CD1c-positive myeloid dendritic cell (primary cell): ENCODE measurements at regions not wholly inside any gene's neighbourhood (a gene's known extent, or its start where the extent isn't known, plus 50 kb on each side); places are given as distances from the start of the nearest gene placed in this dataset.
"Not testable (repeated sequence)": the region's sequence is repeated elsewhere in the genome, so short reads cannot be mapped to it uniquely, and the experiment has no call there.

Experiments
- DNase-seq: peaks from one replicate; pipeline ENCODE4 v3.0.0-alpha.2; 2016; ENCODE audit errors: extremely low spot score

DNA sequence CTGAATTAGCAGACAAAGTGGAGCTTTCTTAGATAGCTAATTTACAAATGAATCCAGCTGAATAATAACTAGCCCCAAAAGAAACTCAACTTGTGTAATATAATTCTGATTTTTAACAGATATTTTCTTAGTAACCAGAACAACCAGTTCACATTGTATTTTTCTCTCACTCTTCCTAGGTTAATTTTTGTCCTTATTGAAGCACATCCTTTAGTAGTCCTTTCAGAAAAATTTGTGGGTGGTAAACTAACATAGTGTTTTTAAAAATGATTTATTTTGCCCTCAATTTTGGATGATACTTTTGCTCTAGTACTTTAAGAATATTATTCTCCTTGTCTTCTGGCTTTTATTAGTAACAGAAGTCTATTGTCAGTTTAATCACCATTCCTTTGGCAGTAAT is 190.6 kb upstream of the SLC39A10 start:
- no peak for DNase-seq

DNA sequence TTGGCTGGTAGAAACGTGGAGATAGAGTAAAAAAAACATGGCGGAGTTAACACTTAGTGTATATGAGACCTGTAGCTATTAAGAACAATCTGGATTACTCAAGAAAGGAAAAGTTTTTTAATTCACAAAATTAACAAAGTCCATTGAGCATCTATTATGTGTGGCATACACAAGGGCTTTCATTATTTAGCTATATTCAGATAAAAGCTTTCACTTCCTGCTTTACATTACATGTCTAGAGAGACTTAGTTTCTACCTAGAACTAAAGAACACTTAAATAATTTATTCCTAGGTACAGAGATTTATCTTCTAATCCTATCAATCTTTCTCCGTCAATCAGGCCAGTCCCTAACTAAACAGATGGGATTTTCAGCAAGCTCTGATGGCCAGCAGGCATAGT is 196.0 kb upstream of the SLC39A10 start:
- DNase-seq: no peak

- no peak for DNase-seq
Measured at GRCh38 chr2:195458936-195459335, 198.1 kb upstream of the SLC39A10 start.

- no peak for DNase-seq
Measured at GRCh38 chr2:195457873-195458272, 199.2 kb upstream of the SLC39A10 start.

- DNase-seq: no peak
Measured at GRCh38 chr2:195456771-195457170, 200.3 kb upstream of the SLC39A10 start.

- peak; percentile 1 for DNase-seq
Measured at GRCh38 chr2:195451160-195451559, 205.9 kb upstream of the SLC39A10 start.

DNA sequence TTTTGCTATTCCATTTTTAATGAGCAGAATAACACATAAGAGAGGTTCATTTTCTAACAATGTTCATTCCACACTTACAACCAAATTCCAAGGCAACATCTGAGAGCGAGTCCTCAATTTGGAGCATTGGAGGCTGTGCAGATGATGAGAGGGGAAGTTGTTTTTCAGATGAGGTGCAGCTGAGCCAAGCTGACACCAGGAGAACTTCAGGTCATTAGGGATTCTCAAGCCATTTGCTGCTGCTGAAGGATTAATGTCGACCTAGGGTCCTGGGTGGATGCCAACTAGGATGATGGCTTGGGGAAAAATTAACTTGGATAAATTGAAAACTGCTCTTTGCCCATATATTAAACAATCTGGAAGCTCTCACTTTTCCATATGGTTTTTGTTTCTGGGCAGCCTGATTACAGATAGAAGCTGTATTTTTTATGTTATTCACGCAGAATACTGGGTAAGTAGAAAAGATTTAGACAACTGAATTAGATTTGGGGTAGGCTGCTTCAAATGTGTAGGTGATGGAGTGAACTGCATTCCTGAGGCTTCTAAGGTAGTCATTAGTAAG is 206.4 kb upstream of the SLC39A10 start:
- no peak for DNase-seq

- no peak for DNase-seq
Measured at GRCh38 chr2:195447323-195447975, 209.6 kb upstream of the SLC39A10 start.

GRCh38 chr2:195445639-195446038 is 211.4 kb upstream of the SLC39A10 start:
- no peak for DNase-seq

DNA sequence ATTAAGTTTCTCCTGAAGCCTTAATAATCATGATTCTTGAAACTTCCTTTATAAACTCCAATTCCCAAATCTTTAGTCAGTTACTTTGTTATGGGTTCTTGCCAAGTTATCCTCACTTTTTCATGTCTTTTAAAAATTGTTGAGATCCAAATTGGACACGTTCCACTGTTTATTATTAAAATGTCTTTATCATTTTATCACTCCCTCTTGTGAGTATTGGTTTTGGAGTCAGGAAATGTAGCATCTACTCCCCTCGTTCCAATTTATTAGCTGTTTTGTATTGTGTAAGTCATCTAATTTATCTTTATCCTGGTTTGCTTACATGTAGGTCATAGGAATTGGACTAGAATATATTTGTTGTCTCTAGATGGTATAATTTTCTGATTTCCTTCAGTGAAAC is 213.1 kb upstream of the SLC39A10 start:
- no peak for DNase-seq

DNA sequence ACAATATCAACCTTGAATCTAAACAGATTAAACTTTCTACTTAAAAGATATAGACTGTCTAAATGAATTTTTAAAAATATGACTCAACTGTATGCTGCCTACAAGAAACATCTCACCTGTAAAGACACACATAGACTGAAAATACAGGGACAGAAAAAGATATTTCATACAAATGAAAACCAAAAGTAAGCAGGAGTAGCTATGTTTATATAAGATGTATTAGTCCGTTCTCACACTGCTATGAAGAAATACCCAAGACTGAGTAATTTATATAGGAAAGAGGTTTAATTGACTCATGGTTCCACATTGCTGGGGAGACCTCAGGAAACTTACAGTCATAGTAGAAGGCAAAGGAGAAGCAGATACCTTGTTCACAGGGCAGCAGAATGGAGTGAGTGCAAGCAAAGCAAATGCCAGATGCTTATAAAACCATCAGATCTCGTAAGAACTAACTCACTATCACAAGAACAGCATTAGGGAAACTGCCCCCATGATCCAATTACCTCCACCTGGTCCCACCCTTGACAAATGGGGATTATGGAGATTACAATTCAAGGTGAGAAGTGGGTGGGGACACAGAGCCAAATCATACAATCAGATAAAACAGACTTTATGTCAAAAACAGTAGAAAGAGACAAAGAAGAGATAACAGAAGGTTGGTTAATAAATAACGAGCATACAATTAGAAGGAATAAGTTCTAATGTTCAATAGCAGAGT is 214.4 kb upstream of the SLC39A10 start:
- no peak for DNase-seq

DNA sequence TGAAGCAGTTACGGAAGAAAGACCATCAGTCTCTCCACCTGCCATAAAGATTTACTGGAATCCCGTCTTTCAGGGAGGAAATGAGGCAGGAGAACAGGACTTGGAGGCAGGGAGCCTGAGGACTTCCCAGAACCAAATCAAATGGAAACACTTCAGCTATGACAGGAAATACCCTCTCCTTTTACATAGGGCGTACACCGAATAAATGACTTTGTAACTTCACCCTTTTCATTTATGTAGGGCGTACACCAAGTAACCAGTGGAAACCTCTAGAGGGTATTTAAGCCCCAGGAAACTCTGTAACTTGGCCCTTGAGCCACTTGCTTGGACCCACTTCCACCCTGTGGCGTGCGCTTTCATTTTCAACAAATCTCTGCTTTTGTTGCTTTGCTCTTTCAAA is 218.3 kb upstream of the SLC39A10 start:
- no peak for DNase-seq

DNA sequence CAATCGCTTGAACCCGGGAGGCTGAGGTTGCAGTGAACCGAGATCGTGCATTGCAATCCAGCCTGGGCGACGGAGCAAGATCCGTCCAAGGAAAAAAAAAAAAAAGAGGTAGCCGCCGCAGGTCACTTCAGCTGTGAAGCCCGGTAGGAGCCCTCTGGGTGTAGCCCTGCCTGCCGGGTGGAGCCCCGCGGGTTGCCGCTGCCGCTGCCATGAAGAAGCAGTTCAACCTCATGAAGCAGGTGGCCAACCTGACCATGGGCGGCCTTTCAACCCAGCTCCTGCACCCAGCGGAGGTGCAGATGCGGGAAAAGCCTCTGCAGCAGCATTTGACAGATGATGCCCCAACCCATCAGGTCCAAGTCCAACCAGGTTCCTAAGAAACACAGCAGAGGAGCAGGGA is 219.5 kb upstream of the SLC39A10 start:
- DNase-seq: no peak

DNA sequence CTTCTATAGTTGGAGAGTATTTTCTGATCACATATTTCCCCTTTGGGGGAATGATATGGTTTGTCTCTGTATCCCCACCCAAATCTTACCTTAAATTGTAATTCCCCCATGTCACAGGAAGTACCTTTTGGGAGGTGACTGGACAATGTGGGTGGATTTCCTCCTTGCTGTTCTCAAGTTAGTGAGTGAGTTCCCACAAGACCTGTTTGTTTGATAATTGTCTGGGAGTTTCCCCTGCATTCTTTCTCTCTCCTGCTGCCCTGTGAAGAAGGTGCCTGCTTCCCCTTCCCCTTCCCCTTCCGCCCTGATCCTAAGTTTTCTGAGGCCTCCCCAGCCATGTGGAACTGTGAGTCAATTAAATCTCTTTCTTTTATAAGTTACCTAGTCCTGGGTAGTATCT is 222.7 kb upstream of the SLC39A10 start:
- no peak for DNase-seq

DNA sequence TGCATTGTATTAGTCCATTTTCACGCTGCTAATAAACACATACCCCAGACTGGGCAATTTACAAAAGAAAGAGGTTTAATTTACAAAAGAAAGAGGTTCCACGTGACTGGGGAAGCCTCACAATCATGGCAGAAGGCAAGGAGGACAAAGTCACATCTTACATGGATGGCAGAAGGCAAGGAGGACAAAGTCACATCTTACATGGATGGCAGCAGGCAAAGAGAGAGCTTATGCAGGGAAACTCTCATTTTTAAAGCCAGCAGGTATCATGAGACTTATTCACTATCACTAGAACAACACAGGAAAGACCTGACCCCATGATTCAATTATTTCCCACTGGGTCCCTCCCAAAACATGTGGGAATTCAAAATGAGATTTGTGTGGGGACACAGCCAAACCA is 223.3 kb upstream of the SLC39A10 start:
- not testable (repeated sequence) for DNase-seq

- no peak for DNase-seq
Measured at GRCh38 chr2:195428673-195429072, 228.4 kb upstream of the SLC39A10 start.

GRCh38 chr2:195425328-195425727 is 231.7 kb upstream of the SLC39A10 start:
- DNase-seq: no peak

DNA sequence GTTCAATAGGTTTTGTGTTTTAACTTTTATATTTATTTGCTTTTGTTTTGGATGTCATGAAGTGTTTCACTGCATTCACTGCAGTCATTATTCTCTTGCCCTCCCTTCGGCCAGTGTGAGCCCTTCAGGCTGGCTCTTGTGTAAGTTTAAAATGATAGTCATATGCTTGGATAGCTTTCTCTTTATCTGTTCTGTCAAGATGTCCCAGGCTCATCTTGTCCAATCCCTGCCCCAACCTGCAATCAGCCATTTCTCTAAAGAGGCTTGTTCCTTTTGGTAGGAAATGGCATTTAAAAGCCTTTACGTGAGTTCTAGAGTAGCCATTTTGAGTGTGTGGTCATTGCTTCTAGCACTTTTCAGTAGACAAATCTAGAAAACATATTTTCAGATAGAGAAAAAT is 238.0 kb upstream of the SLC39A10 start:
- DNase-seq: no peak

DNA sequence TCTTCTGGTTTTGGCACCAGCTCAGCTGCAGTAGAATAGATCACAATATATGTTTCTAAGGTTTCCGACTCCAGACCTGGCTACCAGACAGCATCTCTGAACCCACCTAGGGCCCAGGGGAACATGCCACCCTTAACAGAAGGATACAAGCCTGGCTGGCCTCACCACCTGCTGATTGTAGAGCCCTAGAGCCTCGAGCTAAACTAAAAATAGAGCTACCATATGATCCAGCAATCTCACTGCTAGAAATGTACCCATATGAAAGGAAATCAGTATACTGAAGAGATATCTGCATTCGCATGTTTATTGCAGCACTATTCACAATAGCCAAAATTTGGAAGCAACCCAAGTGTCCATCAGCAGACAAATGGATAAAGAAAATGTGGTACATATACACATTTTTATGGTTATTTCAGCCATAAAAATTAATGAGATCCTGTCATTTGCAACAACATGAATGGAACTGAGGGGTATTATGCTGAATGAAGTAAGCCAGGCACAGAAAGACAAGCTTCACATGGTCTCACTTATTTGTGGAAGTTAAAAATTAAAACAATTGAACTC is 242.4 kb upstream of the SLC39A10 start:
- no peak for DNase-seq

DNA sequence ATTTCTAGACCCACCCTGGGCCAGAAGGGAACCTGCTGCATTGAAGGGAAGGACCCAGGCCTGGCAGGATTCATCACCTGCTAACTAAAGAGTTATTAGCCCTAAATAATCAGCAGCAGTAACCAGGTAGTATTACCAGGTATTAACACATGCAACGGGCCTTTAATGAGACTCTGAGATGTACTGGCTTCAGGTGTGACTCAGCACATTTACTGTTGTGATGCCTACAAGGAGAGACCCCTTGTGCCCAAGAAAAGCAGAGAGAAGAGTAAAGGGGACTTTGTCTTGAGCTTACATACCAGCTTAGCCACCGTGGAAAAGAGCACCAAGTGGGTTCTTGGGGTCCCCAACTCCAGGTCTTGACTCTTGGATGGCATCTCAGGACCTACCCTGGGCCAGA is 243.1 kb upstream of the SLC39A10 start:
- DNase-seq: no peak

- no peak for DNase-seq
Measured at GRCh38 chr2:195413422-195413821, 243.6 kb upstream of the SLC39A10 start.

- DNase-seq: no peak
Measured at GRCh38 chr2:195411219-195411687, 245.8 kb upstream of the SLC39A10 start.
